ENCODE measurements at regions not wholly inside any gene's neighbourhood (a gene's known extent, or its start where the extent isn't known, plus 50 kb on each side); places are given as distances from the start of the nearest gene placed in this dataset.

- no peak for DNase-seq
Observed at GRCh38 chr11:29959488-29959887, 57.3 kb downstream of the KCNA4 start.

DNA sequence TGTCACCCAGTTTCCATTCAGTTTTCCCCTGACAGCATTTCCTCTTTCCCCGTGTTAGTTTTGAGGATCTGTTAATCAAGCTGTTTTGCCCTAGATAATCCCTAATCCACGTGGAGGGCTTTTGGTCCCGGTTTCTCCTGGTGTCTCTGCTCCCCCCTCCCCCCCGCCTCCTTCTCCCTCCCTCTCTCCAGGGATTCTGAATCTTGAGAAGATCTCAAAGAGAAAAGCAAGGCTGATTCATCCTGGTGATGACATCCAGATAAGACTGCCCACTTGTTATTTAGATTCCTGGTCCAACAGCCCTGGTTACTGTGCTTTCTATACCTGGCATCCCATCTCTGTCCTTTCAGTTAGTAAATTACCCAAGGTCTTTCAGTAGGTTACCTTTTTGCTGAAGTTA, 59.4 kb downstream of the KCNA4 start:
- no peak for DNase-seq

DNA sequence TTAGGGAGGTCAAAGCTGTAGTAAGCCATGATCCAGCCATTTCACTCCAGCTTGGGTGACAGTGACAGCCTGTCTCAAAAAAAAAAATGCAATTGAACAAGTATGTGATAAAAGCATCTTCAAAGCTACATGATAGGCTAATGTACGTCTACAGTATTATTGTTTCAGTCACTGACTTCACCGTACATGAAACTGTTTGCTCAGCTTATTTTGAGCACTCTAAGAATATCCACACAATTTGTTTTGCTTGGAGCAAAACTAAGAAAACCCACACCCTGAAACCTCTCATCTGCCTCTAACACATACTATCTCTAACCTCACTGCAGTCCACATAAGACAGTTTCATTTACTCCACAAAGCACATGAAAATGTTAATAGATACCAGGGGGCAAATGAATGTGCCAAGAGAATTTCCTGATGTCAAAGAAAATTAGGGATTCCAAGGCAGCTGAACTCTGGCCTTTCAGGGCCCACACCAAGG, 60.7 kb downstream of the KCNA4 start:
- no peak for DNase-seq

- DNase-seq = no peak
Observed at GRCh38 chr11:29943347-29943746, 73.5 kb downstream of the KCNA4 start.

- no peak for DNase-seq
Observed at GRCh38 chr11:29937526-29937925, 79.3 kb downstream of the KCNA4 start.

- no peak for DNase-seq
Observed at GRCh38 chr11:29934115-29934638, 82.7 kb downstream of the KCNA4 start.

DNA sequence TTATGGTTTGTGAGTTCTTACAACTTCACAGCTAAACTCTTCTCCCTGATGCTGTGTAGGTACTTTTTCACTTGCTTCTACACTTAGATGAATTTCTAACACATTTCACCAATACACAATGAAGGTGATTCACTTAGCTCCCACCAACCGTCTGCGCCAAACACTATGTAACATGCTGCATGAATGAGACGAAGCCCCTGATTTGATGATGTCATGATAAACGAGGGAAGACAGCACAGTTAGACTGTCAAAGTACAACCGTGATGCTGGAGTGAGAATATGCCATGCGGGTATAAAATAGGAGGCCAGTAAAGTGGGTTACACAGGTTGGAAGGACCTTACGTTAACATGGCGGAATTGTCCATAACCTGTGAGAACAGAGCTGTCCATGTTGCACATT, 100.8 kb downstream of the KCNA4 start:
- no peak for DNase-seq

GRCh38 chr11:29914203-29914930, 102.5 kb downstream of the KCNA4 start:
- no peak for DNase-seq

DNA sequence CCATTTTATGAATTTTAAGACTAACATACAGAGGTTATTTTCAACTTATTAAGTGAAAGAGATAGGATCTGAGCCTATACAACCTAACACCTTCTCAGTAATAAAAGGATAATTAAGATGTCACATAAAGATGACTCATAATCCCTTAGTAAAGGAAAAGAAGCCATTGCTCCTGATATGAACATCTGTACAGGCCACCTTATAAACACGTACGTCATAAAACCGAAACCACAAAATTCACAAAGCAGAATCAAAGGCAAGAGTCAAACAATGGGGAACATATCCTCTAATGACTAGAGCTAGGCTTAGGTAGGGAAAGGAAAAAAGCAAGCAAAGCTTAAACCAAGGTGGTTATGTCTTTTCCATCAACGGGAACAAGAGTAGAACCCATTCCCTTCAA, 103.5 kb downstream of the KCNA4 start:
- DNase-seq = no peak

DNA sequence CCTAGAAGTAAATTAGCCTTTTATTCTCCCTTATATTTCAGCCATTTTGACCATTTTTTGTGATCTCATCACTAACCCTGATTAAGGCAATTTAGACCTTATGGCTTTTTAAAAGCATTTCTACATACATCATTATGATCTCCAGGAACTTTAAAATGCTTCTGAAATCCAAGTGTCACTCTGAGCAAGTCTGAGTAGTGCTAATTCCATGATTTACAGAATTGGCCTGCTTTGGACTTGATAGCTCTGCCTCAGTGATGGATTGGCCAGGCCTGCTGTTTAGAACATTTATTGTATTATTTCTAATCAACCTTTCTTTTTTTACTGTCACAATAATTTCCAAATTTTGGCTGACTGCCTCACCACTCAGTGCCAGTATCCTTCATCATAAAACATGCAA, 116.4 kb downstream of the KCNA4 start:
- no peak for DNase-seq

- DNase-seq = peak; percentile 8
Observed at GRCh38 chr11:29879560-29879959, 137.3 kb downstream of the KCNA4 start.

DNA sequence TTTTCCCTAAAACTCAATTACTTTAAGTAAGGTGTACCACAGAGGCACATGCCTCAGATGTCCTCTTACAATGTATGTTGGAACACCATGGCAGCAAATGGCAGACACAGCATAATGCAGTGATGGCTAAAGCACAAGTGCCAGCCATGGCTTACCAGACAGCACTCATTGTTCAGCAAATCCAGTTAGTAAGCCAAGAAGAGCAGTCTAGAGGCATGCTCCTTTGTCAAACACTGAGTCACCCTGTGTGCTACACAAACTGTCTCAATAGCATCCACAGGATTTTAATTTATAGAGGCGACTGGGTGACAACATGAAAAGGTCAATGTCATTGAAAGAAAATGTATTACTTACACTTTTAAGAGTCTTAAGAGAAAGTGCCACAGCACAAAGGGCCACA, 140.6 kb downstream of the KCNA4 start:
- no peak for DNase-seq

DNA sequence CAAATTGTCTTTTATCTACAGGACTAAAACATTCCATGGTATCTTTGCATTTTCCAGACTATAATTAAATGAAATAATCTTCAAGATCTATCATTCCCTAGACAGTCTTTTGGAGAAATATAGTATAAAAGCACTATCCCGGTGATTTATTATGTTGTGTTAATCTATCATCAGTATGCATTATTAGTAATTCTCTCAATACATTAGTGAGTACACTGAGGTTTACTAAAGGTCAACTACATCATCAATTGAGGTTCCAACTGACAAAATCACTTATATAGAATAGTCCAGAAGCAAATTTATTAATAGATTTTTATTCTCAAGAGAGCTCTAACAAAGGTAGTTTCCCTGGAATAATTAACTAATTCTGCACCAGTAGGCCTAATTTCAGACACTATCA, 169.6 kb downstream of the KCNA4 start:
- DNase-seq = no peak

- DNase-seq = no peak
Observed at GRCh38 chr11:29844701-29845379, 172.0 kb downstream of the KCNA4 start.

DNA sequence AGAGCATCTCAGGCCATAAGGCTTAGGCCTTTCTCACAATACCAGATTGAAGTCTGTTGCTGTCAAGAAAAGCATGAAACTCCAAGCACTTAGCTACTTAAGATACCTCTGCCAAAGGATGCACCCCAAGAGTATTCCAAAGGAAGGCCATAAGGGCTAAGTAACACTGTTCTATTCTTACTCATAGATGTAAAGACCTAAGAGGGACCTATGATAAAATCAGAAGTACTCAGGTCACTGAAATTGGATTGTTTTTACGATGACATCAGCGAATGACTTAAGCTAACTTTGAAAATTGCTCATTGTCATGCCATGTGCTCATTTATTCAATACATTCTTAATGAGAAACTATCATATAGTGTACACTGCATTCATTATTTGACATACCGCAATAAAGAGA, 172.8 kb downstream of the KCNA4 start:
- DNase-seq = no peak

DNA sequence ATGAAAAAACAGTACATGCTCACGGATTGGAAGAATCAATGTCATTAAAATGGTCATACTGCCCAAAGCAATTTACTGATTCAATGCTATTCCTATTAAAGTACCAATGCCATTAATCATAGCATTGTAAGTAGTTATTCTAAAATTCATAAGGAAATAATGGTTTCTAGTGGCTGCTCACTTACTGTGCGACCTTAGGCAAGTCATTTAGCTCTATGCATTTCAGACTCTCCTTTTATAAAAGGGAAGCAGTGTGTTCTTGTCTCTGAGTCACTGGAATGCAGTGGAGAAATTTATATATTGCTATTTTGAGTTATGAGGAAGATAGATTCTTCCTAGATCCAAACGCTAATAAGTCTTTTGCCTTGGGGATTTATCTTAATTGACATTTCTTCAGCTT, 174.8 kb downstream of the KCNA4 start:
- DNase-seq = no peak

DNA sequence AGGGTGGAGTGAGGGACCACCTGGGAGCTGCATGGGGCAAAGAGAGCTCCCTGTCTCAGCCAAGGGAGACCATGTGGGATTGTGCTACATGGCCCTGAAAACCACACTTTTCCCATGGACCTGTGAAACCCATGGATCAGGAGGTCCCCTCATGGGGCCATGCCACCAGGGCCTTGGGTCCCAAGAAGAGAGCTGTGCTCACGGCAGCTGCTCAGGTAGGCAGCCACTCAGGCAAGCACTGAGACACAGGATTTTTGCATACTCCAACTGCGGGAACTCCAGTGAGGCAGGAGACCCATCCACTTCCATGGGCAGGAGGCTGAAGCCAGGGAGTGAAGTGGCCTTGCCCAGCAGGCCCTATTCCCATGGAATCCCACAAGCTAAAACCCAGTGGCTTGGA, 190.0 kb downstream of the KCNA4 start:
- no peak for DNase-seq

DNA sequence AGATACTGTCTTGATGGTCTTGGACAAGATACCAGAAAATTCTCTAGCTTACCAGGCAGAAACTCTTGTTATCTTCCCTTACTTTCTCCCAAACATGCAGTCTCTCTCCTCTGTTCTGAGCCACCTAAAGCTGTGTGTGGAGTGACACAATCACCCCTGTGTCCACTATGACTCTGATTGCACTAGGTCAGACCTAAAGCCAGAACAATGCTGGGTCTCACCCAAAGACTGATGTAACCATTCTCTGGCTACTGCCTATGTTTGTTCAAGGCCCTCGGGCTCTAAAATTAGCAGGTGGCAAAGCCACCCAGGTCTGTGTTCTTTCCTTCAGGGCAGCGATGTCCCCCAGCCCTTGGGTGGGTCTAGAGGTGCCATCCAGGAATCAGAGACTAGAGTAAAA, 200.5 kb downstream of the KCNA4 start:
- DNase-seq = no peak

DNA sequence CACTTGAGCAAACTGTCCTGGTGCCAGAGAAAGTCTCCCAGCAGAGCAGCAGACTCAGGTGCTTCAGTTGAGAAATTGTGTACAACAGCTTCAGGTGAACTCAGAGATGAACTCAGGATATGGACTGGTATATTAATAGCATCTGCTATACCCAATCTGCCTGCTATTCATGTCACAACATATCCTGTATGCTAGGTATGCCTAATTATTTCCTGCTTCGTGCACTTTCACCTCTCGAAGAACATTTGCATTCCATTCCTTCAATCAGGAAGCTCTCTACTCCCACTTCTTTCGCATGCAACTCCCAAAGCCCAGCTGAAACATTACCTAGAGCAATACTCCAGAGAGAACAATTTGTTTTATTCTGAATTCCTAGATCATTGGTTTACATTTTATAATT, 207.7 kb downstream of the KCNA4 start:
- no peak for DNase-seq

DNA sequence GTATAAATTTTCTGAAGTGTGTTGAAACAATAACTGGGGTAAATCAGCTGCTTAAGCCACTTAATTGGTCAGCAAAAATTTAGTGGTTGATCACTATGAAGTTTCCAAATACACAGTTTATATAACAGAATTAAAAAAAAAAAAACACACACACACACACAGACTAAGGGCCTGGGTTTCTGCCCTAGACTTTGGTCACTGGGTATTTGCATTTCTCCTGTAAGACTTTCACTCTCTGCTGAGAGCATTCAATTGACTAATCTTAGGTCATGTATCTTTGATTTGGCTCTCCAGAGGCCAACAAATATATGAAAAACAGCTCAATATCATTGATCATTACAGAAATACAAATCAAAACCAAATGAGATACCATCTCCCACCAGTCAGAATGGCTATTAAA, 214.3 kb downstream of the KCNA4 start:
- DNase-seq = no peak

DNA sequence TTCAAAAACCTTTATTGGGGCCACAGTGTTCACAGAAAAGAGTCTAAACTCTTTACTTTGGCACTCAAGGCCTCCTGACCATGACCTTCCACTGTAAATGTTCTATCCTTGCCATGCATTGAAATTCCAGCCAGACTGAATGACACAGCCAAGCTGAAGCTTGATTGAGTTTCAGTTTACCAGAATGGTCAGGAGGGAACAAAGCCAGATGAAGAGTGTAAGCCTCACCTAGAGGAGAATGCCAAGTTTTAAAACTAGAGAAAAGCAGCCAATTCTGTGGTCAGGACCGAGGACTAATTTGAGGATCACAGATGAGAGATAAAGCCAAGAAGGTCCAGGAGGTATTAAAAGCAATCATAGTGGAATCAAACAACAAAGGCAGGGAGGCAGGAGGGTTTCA, 215.3 kb downstream of the KCNA4 start:
- DNase-seq = no peak

- no peak for DNase-seq
Observed at GRCh38 chr11:29786092-29786491, 230.7 kb downstream of the KCNA4 start.

DNA sequence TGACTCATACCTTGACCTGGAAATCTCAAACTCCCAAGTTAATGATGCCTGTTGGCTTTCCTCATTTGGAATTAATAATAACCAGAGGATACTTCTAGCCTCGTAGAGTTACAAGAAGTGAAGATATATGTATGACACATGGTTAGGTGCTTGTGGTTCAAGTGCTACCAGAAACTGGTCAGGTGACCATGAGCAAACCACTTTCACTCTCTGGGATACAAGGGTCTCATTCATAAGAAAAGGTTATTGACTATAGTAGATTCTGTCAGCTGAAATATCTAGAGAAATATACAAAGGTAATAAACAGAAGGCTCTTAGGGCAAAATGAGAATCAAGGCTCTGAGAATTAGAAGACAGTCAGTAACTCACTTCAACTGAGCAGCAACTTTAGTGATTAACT, 233.3 kb downstream of the KCNA4 start:
- DNase-seq = no peak

DNA sequence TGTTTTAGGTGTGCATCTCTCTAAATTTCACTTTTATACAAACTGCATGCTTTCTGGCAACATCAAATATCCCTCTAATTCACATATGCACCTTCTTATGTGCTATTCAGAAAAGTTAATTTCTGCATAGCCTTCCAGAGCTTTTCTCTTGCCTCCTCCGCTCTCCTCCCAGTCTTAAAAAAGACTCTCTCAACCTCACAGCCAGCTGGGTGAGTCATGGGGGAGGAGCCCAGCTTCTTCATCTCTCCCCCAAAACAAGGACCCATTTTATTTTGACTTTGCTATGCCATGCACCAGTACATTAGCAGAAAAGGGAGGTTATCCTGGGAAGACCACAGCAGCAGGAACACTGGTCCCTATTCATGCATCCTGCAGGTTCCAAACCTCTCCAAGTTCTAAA, 234.4 kb downstream of the KCNA4 start:
- DNase-seq = no peak

DNA sequence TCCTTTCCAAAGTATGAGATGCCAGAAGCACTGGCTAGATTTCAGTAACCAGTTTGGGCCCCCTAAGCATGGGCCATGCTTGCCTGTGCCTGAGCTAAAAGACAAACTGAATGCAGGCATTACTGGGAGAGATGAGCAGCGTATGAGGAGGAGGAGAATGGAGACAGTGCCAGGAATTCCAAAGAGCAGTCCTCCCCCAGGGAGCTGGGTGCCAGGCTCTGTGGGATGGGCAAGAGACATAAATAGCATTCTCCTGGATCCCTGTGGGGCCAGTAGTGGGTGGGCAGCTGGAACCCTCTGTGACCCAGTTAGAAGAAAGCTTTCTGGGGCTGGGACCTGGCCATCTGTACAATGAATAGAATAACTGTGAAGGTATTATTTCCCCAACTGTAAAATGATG, 235.6 kb downstream of the KCNA4 start:
- DNase-seq = no peak

All from NCI-H1105 treated with DMSO at 0.1 percent for 48 hours (cell line).